ENCODE measurements at regions not wholly inside any gene's neighbourhood (a gene's known extent, or its start where the extent isn't known, plus 50 kb on each side); places are given as distances from the start of the nearest gene placed in this dataset.

DNA sequence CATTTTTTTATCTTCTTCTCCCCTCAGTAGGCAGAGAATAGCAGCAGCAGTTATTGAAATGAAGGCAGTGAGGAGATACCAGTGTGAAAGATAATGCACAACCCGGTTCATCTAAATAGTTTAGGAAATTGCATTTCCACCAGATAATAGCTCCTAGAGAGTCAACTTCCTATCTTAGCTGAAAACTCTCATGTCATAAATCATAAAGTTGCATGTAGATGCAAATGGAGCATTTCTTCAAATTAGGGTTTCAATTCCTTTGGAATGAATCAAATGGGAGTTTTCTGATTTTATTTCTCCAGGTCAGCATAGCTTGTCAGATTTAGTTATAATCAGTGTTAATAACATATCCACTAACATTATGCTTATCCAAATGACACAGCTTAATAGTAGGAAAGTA, 335.3 kb downstream of the CNTNAP4 start:
- H3K27me3 Mint-ChIP-seq (ENCODE audit: low read depth in 3 of 3): peaks cover 0 to 2% (median 0%) of the 10 kb centered on the region in 3 donors
- no peak overlapping the region for H3K27ac Mint-ChIP-seq
- no peak for DNase-seq
- H3K36me3 Mint-ChIP-seq: no peaks in the 10 kb centered on the region
- H3K4me1 Mint-ChIP-seq: no peaks in the 10 kb centered on the region
- no peak overlapping the region for H3K4me3 Mint-ChIP-seq
- peaks cover 0 to 6% (median under 1%) of the 10 kb centered on the region in 6 donors for H3K9me3 Mint-ChIP-seq

- Mint-ChIP-seq H3K4me1 (no peaks in the 10 kb centered on the region), H3K4me3 (no peak overlapping the region), H3K9me3 (peaks cover 6 to 12% (median 8%) of the 10 kb centered on the region in 6 donors), H3K27ac (no peak overlapping the region), H3K27me3 (ENCODE audit: low read depth in 3 of 3) (no peaks in the 10 kb centered on the region), H3K36me3 (no peaks in the 10 kb centered on the region)
- no peak for DNase-seq
These were observed 337.1 kb downstream of the CNTNAP4 start for GRCh38 chr16:76614269-76614668.

DNA sequence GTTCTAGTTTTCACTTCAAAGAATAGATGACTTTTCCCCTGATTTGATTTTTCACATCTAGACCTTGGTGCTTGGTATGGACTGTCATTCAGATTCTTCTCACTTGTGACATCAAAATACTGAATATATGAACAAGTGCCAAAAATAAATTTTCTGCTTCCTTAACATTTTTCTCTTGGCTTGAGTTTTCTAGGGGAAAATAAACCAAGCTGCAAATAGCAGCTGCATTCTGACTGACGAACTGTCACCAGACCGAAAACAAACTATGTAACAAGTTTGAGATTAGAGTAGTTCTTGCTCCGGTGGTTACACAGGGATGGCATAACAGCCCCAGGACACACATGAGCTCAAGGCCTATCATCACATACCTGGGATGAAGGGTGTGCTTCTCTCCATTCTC, 345.7 kb downstream of the CNTNAP4 start:
- no peaks in the 10 kb centered on the region for H3K4me1 Mint-ChIP-seq
- H3K27ac Mint-ChIP-seq: no peak overlapping the region
- peaks cover 9 to 49% (median 17%) of the 10 kb centered on the region in 6 donors for H3K9me3 Mint-ChIP-seq
- H3K27me3 Mint-ChIP-seq (ENCODE audit: low read depth in 3 of 3): no peaks in the 10 kb centered on the region
- H3K36me3 Mint-ChIP-seq: no peaks in the 10 kb centered on the region
- no peak overlapping the region for H3K4me3 Mint-ChIP-seq
- no peak for DNase-seq

DNA sequence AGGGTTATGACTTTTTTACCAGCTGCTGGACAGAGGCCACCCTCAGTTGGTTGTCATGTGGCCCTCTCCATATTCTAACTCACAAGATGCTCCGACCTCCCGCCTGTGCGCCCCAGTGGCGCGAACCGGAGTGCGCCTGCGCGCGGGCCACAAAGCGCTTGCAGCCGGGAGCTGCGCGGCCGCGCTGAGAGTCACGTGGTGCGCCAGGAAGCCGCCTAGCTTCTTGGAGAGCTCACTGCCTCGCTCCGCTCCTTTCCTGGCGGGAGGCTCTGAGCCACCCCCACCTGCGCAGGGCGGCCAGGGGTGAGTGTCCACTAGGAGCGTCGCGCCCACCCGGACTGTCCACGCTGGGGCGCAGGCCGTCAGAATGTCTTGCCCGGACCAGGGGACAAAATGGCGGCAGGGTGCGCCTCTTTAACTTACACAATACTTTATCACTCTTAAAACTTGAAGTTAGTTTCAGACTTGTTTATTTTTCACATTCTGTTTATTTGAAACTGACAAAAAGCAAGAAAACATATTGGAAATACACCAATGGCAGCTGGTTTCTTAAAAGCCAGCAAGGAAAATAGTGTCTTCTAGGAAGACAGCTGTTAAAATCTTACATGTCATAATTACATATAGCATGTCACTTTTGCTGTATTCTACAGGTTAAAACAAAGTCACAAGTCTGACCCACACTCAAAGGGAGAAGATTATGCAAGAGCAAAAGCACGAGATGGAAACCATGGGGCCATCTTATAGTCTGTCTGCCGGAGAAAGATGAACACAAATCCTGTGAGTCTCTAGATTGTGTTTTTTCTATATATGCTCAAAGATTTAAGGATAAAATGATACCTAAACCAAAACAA, 357.9 kb downstream of the CNTNAP4 start:
- Mint-ChIP-seq H3K27me3 (ENCODE audit: low read depth in 3 of 3) (peaks cover 0 to 2% (median 0%) of the 10 kb centered on the region in 3 donors), H3K9me3 (peaks cover 10 to 44% (median 21%) of the 10 kb centered on the region in 6 donors), H3K36me3 (no peaks in the 10 kb centered on the region), H3K4me1 (no peaks in the 10 kb centered on the region), H3K27ac (no peak overlapping the region), H3K4me3 (no peak overlapping the region)
- DNase-seq: no peak

DNA sequence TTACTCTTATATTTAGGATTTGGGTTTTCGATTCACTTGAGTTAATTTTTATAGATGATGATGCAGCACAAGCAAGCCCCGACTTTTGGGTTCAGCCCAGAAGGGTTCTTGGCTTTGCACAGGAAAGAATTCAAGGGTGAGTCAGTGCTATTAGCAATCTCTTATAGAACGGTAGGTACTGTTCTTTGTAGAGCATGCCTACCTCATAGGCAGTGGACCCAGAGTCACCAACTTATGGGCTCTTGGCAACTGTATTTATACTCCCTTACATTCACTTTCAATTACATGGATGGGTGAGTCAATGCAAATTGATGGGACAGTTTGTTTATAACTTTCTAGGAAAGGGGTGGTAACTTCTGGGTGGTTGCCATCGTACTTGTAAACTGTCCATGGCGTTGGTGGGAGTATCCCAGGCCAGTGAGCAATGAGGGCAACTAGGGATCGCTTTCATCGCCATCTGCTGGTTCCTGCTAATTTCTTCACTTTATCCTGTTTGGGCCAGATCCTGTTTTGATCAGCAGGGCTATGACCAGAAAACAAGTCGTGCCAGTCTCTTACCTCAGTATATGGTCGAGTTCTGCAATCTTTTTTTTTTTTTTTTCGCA, 362.6 kb downstream of the CNTNAP4 start:
- Mint-ChIP-seq H3K4me3 (no peak overlapping the region), H3K9me3 (peaks cover 7 to 33% (median 9%) of the 10 kb centered on the region in 6 donors), H3K36me3 (no peaks in the 10 kb centered on the region), H3K27ac (no peak overlapping the region), H3K4me1 (no peaks in the 10 kb centered on the region), H3K27me3 (ENCODE audit: low read depth in 3 of 3) (peaks cover 0 to 2% (median 0%) of the 10 kb centered on the region in 3 donors)
- DNase-seq: no peak

DNA sequence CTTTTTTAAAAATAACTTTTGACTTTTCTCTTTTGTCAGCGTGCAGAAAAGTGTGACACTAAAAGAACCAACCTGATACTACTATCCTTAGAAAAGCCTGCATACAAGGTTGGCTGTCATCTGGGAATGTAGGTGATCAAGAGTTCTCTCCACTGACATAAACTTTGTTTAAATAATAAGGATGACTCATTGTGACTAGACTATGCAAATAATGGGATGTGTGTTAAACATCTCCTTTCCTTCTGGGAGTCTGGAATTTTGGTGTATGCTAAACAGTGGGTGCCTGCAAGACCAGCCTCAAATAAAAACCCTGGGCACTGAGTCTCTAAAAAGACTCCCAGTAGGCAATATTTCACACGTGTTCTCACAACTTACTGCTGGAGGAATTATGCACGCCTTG, 373.4 kb downstream of the CNTNAP4 start:
- DNase-seq: no peak
- no peaks in the 10 kb centered on the region for H3K4me1 Mint-ChIP-seq
- H3K4me3 Mint-ChIP-seq: no peak overlapping the region
- H3K27me3 Mint-ChIP-seq (ENCODE audit: low read depth in 3 of 3): peaks cover 0 to 3% (median 0%) of the 10 kb centered on the region in 3 donors
- H3K27ac Mint-ChIP-seq: no peak overlapping the region
- H3K9me3 Mint-ChIP-seq: peaks cover 2 to 31% (median 8%) of the 10 kb centered on the region in 6 donors
- no peaks in the 10 kb centered on the region for H3K36me3 Mint-ChIP-seq

DNA sequence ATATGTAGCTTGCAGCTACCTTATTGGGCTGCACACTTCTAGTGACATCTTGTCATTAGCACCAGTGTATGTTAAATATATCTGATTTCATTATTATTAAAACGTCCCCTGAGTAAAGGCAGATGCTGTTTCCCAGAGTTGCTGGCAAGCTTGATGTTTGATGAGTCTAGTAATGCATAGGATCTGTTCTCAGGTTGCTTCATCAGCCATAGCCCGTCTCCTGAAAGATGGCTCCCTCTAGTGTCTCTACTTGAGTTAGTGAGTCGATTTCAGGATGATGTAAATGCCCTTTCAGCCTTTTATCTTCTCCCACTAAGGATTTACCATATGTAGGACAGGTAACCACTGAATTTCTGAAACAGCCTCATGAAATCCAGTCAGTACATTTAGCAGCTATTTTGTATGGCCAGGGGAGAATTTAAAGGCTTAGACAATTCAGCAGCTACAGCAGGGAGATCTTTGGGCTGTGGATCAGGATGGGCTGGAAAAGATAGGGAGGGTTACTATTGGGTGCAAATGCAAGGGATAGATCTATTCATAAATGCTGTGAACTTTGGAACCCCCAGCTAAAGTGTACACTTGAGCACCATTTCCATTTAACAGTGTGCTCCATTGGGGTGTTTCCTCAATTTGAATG, 376.3 kb downstream of the CNTNAP4 start:
- Mint-ChIP-seq H3K36me3 (no peaks in the 10 kb centered on the region), H3K27me3 (ENCODE audit: low read depth in 3 of 3) (no peaks in the 10 kb centered on the region), H3K9me3 (peaks cover 3 to 15% (median 7%) of the 10 kb centered on the region in 6 donors), H3K4me3 (no peak overlapping the region), H3K27ac (no peak overlapping the region), H3K4me1 (no peaks in the 10 kb centered on the region)
- DNase-seq: no peak

- no peak overlapping the region for H3K4me3 Mint-ChIP-seq
- H3K36me3 Mint-ChIP-seq: no peaks in the 10 kb centered on the region
- no peak overlapping the region for H3K27ac Mint-ChIP-seq
- H3K9me3 Mint-ChIP-seq: peaks cover 3 to 12% (median 7%) of the 10 kb centered on the region in 6 donors
- no peaks in the 10 kb centered on the region for H3K4me1 Mint-ChIP-seq
- no peak for DNase-seq
- no peaks in the 10 kb centered on the region for H3K27me3 Mint-ChIP-seq (ENCODE audit: low read depth in 3 of 3)
These were observed 377.1 kb downstream of the CNTNAP4 start for GRCh38 chr16:76654088-76654820.

GRCh38 chr16:76656994-76657393, 379.8 kb downstream of the CNTNAP4 start:
- no peaks in the 10 kb centered on the region for H3K4me1 Mint-ChIP-seq
- no peak for DNase-seq
- H3K4me3 Mint-ChIP-seq: no peak overlapping the region
- peaks cover 2 to 8% (median 3%) of the 10 kb centered on the region in 6 donors for H3K9me3 Mint-ChIP-seq
- H3K27me3 Mint-ChIP-seq (ENCODE audit: low read depth in 3 of 3): no peaks in the 10 kb centered on the region
- no peak overlapping the region for H3K27ac Mint-ChIP-seq
- H3K36me3 Mint-ChIP-seq: no peaks in the 10 kb centered on the region

DNA sequence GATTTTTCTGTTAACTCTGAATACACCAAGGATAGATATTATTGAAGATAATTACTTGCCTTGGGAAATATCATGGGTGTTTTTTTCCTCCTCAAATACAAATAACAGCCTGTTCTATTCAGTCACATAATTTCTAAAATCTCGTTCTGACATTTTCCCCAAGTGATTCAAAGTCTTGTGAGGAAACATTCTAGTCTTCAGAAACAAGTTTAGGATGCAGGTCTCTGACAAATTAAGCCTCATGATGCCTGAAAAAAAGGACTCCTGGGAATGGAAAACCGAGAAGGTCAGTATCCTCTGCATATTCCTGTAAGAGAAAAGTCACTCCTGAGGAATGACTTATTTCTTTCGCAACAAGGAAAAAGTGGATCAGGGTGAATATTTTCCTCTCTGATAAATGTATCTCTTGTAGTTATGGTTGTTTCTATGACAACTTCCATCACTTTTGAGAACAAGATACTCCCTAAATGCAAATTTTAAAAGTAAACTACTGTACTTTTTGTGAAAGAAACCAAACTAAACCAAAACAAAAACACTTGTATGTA, 384.6 kb downstream of the CNTNAP4 start:
- Mint-ChIP-seq H3K4me1 (no peaks in the 10 kb centered on the region), H3K27me3 (ENCODE audit: low read depth in 3 of 3) (no peaks in the 10 kb centered on the region), H3K4me3 (no peak overlapping the region), H3K27ac (no peak overlapping the region), H3K36me3 (no peaks in the 10 kb centered on the region), H3K9me3 (peaks cover 0 to 9% (median 3%) of the 10 kb centered on the region in 6 donors)
- DNase-seq: no peak

DNA sequence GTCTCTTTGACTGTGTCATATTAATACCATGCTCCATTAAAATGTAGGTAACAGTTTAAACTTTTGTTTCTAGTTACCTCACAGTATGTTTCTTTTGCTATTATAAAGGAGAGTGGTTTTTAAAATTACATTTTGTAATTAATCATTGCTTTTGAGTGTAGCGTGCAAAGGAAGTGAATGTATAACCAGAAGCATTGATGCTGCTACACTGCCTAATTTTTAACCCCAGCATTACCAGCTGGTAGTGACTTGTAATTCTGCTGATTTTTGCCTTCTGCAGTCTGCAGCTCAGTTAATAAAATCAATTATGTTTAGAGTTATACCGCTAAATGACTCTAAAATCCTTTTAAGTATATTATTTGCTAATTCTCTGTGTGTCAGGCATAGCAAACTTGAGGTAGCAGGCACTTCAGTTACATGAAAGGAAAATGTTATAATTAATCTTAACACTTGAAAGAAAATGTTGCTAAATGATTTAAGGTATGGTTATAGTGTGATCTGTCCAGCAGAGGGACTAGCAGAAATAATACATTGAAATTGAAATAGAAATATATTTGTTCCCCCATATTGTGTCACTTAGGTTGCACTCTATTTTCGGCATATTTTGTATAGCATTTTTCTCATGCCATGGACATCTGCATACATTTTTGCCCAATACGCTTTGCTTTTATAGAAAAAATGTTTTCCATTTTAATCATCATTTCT, 388.5 kb downstream of the CNTNAP4 start:
- no peak for DNase-seq
- H3K4me3 Mint-ChIP-seq: no peak overlapping the region

GRCh38 chr16:76668207-76668725, 391.1 kb downstream of the CNTNAP4 start:
- H3K36me3 Mint-ChIP-seq: no peaks in the 10 kb centered on the region
- peaks cover 0 to 24% (median 10%) of the 10 kb centered on the region in 6 donors for H3K9me3 Mint-ChIP-seq
- no peaks in the 10 kb centered on the region for H3K27me3 Mint-ChIP-seq (ENCODE audit: low read depth in 3 of 3)
- DNase-seq: no peak
- H3K4me3 Mint-ChIP-seq: no peak overlapping the region
- H3K27ac Mint-ChIP-seq: no peak overlapping the region
- no peaks in the 10 kb centered on the region for H3K4me1 Mint-ChIP-seq

More for the DNA sequence above, 388.5 kb downstream of the CNTNAP4 start:
- H3K27me3 Mint-ChIP-seq (ENCODE audit: low read depth in 3 of 3): no peaks in the 10 kb centered on the region
- peaks cover 0 to 16% (median 9%) of the 10 kb centered on the region in 6 donors for H3K9me3 Mint-ChIP-seq
- H3K27ac Mint-ChIP-seq: no peak overlapping the region
- no peaks in the 10 kb centered on the region for H3K4me1 Mint-ChIP-seq
- H3K36me3 Mint-ChIP-seq: no peaks in the 10 kb centered on the region

- H3K36me3 Mint-ChIP-seq: no peaks in the 10 kb centered on the region
- H3K4me3 Mint-ChIP-seq: no peak overlapping the region
- no peak overlapping the region for H3K27ac Mint-ChIP-seq
- H3K4me1 Mint-ChIP-seq: no peaks in the 10 kb centered on the region
- peaks cover 0 to 26% (median 9%) of the 10 kb centered on the region in 6 donors for H3K9me3 Mint-ChIP-seq
- peaks cover 0 to 2% (median 0%) of the 10 kb centered on the region in 3 donors for H3K27me3 Mint-ChIP-seq (ENCODE audit: low read depth in 3 of 3)
- no peak for DNase-seq
These were observed 392.1 kb downstream of the CNTNAP4 start for GRCh38 chr16:76669288-76669687.

Data from immature natural killer cell (primary cell).